ENCODE measurements at regions not wholly inside any gene's neighbourhood (a gene's known extent, or its start where the extent isn't known, plus 50 kb on each side); places are given as distances from the start of the nearest gene placed in this dataset.

- TF ChIP-seq REST (IDR thresholded peaks at IDR 0.05; ENCODE audit: low read depth) (no peak), SP1 (IDR thresholded peaks at IDR 0.05; ENCODE audit: low read depth) (no peak), FOSL1 (IDR thresholded peaks at IDR 0.05; ENCODE audit: low read depth) (no peak), SRF (IDR thresholded peaks at IDR 0.05; ENCODE audit: low read depth) (no peak), TCF7L2 (IDR thresholded peaks at IDR 0.05; ENCODE audit: borderline replicate concordance, extremely low read depth, insufficient read depth, insufficient read length) (no peak), POLR2AphosphoS5 (IDR thresholded peaks at IDR 0.05; ENCODE audit: low read depth, low read length) (no peak), ZNF274 (IDR thresholded peaks at IDR 0.05; ENCODE audit: low read depth, low read length) (no peak), JUND (IDR thresholded peaks at IDR 0.05) (no peak), EGR1 (IDR thresholded peaks at IDR 0.05; ENCODE audit: low read depth) (no peak), POLR2A (IDR thresholded peaks at IDR 0.05; ENCODE audit: borderline replicate concordance, extremely low read depth, insufficient read depth, insufficient read length) (no peak), YY1 (IDR thresholded peaks at IDR 0.05; ENCODE audit: extremely low read depth, insufficient replicate concordance, low read depth, low read length) (no peak), RAD21 (IDR thresholded peaks at IDR 0.05; ENCODE audit: low read depth) (no peak)
These were observed 148.3 kb upstream of the MSX2 start (continued) for GRCh38 chr5:174576042-174576441.

GRCh38 chr5:174581479-174581878 lies 142.9 kb upstream of the MSX2 start:
- H3K4me1 ChIP-seq (ENCODE audit: control insufficient read depth in 1 of 2, insufficient read depth in 2 of 2, low read length in 2 of 2): peaks cover 4 to 39% of the 10 kb centered on the region in 2 experiments; a peak in 3 of 4 replicates
- H3K9ac ChIP-seq (ENCODE audit: low read length): no peak overlapping the region
- H3K9me2 ChIP-seq (ENCODE audit: insufficient read depth): no peaks in the 10 kb centered on the region
- no peaks in the 10 kb centered on the region for H3K79me2 ChIP-seq (ENCODE audit: insufficient read depth, low read length)
- RAD21 ChIA-PET (ENCODE audit: low non-redundant PET in 1 of 2, low total read pairs in 2 of 2, uncharacterized antibody in 2 of 2, unreplicated experiment in 2 of 2): no interaction called here
- H3K4me3 ChIP-seq (replicated peaks in 1 of 2; ENCODE audit: low read depth in 1 of 2, low read length in 2 of 2): no peak overlapping the region
- no TSS peak for BruUV-seq (replicated peaks)
- H3K27ac ChIP-seq (ENCODE audit: low read depth, low read length): no peak overlapping the region
- no peaks in the 10 kb centered on the region for H4K20me1 ChIP-seq (ENCODE audit: insufficient read depth)
- H3K27me3 ChIP-seq (ENCODE audit: insufficient read depth, low read length): no peaks in the 10 kb centered on the region
- H2AFZ ChIP-seq (ENCODE audit: low read depth, low read length, poor library complexity, severe bottlenecking): peak overlapping the region; percentile 93
- H3K36me3 ChIP-seq (ENCODE audit: control insufficient read depth in 1 of 2, insufficient read depth in 2 of 2, low read length in 2 of 2): no peaks in the 10 kb centered on the region
- peak; percentile 83 for ATAC-seq
- CTCF ChIA-PET: interaction anchor here (0.8 to 1.4 kb wide), 5 partner anchors 10 to 78 kb away, joined by 3 to 5 read pairs (median 3); no protein-coding TSS in a partner anchor
- POLR2A ChIA-PET: interaction anchor here (1.2 kb wide), 1 partner anchor 15 kb away, joined by 3 read pairs; no protein-coding TSS in a partner anchor
- peak overlapping the region; percentile 37 for H3K4me2 ChIP-seq (ENCODE audit: low read length)
- no peaks in the 10 kb centered on the region for H3K9me3 ChIP-seq (ENCODE audit: control insufficient read depth in 1 of 2, insufficient read depth in 1 of 2, low read depth in 1 of 2, low read length in 2 of 2)
- DNase-seq (ENCODE audit: low read depth, low spot score): no peak
- intact Hi-C loops (cut with micrococcal nuclease): loop anchor here (1.0 to 5.0 kb wide), 4 partner anchors 79 to 211 kb away; partner anchors contain the start of gene MSX2
- TF ChIP-seq POLR2AphosphoS5 (IDR thresholded peaks at IDR 0.05; ENCODE audit: low read depth, low read length) (no peak), FOSL1 (IDR thresholded peaks at IDR 0.05; ENCODE audit: low read depth) (no peak), MAX (IDR thresholded peaks at IDR 0.05) (no peak), TCF7L2 (IDR thresholded peaks at IDR 0.05; ENCODE audit: borderline replicate concordance, extremely low read depth, insufficient read depth, insufficient read length) (no peak), REST (IDR thresholded peaks at IDR 0.05; ENCODE audit: low read depth) (no peak), CTCF (IDR thresholded peaks at IDR 0.05 in 2 of 3, conservative IDR thresholded peaks at IDR 0.05 in 1 of 3; ENCODE audit: borderline replicate concordance in 1 of 3, insufficient read depth in 1 of 3, low read depth in 2 of 3, low read length in 2 of 3) (peak; percentile 79 to 82 (median 79)), POLR2A (IDR thresholded peaks at IDR 0.05; ENCODE audit: borderline replicate concordance, extremely low read depth, insufficient read depth, insufficient read length) (no peak), SP1 (IDR thresholded peaks at IDR 0.05; ENCODE audit: low read depth) (no peak), JUND (IDR thresholded peaks at IDR 0.05) (no peak), SIN3A (IDR thresholded peaks at IDR 0.05; ENCODE audit: low read depth) (no peak)

All from HCT116 (cell line).